Kidney glomerular epithelial cell (primary cell): ENCODE measurements at regions not wholly inside any gene's neighbourhood (a gene's known extent, or its start where the extent isn't known, plus 50 kb on each side); places are given as distances from the start of the nearest gene placed in this dataset.

Source experiments
- DNase-seq: peaks from one replicate; lab custom pipeline; 2025; lab: John Stamatoyannopoulos, UW

- no peak for DNase-seq
Measured at GRCh38 chr2:172153156-172153555, 50.5 kb upstream of the DLX2 start.

GRCh38 chr2:172153757-172154156 is 51.1 kb upstream of the DLX2 start:
- no peak for DNase-seq

- DNase-seq, result no peak
Measured at GRCh38 chr2:172155752-172156151, 53.1 kb upstream of the DLX2 start.

- no peak for DNase-seq
Measured at GRCh38 chr2:172160839-172161238, 58.1 kb upstream of the DLX2 start.

GRCh38 chr2:172162225-172162733 is 59.6 kb upstream of the DLX2 start:
- DNase-seq, result no peak

GRCh38 chr2:172162739-172163336 is 60.1 kb upstream of the DLX2 start:
- DNase-seq, result no peak

GRCh38 chr2:172168917-172169346 is 66.2 kb upstream of the DLX2 start:
- DNase-seq, result no peak

GRCh38 chr2:172169611-172170010 is 66.9 kb upstream of the DLX2 start:
- no peak for DNase-seq

- peak; percentile 28 for DNase-seq
Measured at GRCh38 chr2:172172513-172173173, 69.9 kb upstream of the DLX2 start.

- no peak for DNase-seq
Measured at GRCh38 chr2:172173174-172173706, 70.5 kb upstream of the DLX2 start.

- no peak for DNase-seq
Measured at GRCh38 chr2:172177581-172177980, 74.9 kb upstream of the DLX2 start.

GRCh38 chr2:172177996-172178395 is 75.3 kb upstream of the DLX2 start:
- peak; percentile 55 for DNase-seq

- no peak for DNase-seq
Measured at GRCh38 chr2:172179045-172179701, 76.5 kb upstream of the DLX2 start.

GRCh38 chr2:172181840-172182239 is 79.1 kb upstream of the DLX2 start:
- no peak for DNase-seq

- no peak for DNase-seq
Measured at GRCh38 chr2:172182624-172183023, 79.9 kb upstream of the DLX2 start.

GRCh38 chr2:172193331-172194089 is 90.8 kb upstream of the DLX2 start:
- DNase-seq, result no peak

GRCh38 chr2:172195836-172196376 is 93.2 kb upstream of the DLX2 start:
- no peak for DNase-seq

GRCh38 chr2:172196768-172197431 is 94.2 kb upstream of the DLX2 start:
- no peak for DNase-seq

GRCh38 chr2:172198361-172198760 is 95.7 kb upstream of the DLX2 start:
- DNase-seq, result no peak

GRCh38 chr2:172198908-172199307 is 96.2 kb upstream of the DLX2 start:
- no peak for DNase-seq

GRCh38 chr2:172200495-172201085 is 97.9 kb upstream of the DLX2 start:
- DNase-seq, result peak; percentile 14
